ENCODE measurements at regions not wholly inside any gene's neighbourhood (a gene's known extent, or its start where the extent isn't known, plus 50 kb on each side); places are given as distances from the start of the nearest gene placed in this dataset.

DNA sequence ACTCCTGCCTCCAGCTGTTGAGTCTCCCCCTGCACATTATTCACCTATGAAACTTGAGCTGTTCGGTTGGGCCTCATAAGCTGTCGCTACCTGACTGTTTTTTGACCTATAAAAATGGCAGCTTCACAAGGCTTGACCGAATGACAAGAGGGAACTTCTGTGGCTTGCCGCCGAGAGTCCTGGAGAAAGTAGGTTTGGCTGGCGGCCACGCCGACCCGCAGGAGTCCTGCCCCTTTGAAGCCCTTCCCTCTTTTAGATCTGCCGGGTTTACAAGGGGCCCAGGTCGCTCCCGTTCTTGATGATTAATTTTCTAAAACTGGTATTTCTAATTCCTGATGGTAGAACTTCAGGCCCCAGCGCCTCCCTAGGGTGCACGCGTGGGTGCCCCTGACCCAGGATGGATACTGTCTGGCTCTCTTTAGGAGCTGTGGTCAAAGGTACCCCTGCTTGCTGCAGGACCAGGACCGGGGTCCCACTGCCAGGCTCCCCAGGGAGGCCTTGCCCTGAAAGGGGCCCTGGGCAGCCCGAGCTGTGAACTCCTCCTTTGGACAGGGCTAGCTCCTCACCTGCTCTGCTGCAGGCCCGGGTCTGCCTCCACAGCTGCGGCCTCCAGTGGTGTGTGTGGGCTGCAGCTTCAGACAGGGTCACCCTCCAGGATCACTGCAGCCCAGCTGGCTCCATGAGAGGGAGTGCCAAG, 171.8 kb downstream of the CTTN start:
- Histone ChIP-seq H4K20me1 (ENCODE audit: insufficient read depth) (no peaks in the 10 kb centered on the region), H3K36me3 (ENCODE audit: insufficient read depth, low read length) (no peaks in the 10 kb centered on the region), H2AFZ (ENCODE audit: low read depth, low read length) (no peak overlapping the region), H3K9me2 (ENCODE audit: insufficient read depth, low read length) (no peaks in the 10 kb centered on the region), H3K27me3 (ENCODE audit: insufficient read depth, low read depth, low read length) (no peaks in the 10 kb centered on the region), H3K9me3 (ENCODE audit: low read length) (no peaks in the 10 kb centered on the region), H3K9ac (ENCODE audit: low read length) (no peak overlapping the region), H3K27ac (ENCODE audit: low read length) (no peak overlapping the region), H3K79me2 (replicated peaks; ENCODE audit: insufficient read depth, low read length) (no peaks in the 10 kb centered on the region), H3K4me3 (ENCODE audit: low read length) (no peak overlapping the region), H3K4me2 (ENCODE audit: low read length) (no peak overlapping the region), H3F3A (ENCODE audit: insufficient read depth, low read length, poor library complexity, severe bottlenecking) (no peaks in the 10 kb centered on the region)
- no peak for TF ChIP-seq SMC3 (conservative IDR thresholded peaks at IDR 0.05; ENCODE audit: poor library complexity)
- TF ChIP-seq EP300 (conservative IDR thresholded peaks at IDR 0.05; ENCODE audit: poor library complexity, severe bottlenecking): no peak
- no peak for TF ChIP-seq EZH2 (IDR thresholded peaks at IDR 0.05; ENCODE audit: borderline replicate concordance, insufficient read depth, low read length, poor library complexity, severe bottlenecking)
- no peak for TF ChIP-seq RAD21 (conservative IDR thresholded peaks at IDR 0.05)
- TF ChIP-seq MXI1 (conservative IDR thresholded peaks at IDR 0.05; ENCODE audit: poor library complexity, severe bottlenecking): no peak
- no peak for TF ChIP-seq CTCF (IDR thresholded peaks at IDR 0.05; ENCODE audit: poor library complexity, severe bottlenecking)
- TF ChIP-seq, protein P1, sequence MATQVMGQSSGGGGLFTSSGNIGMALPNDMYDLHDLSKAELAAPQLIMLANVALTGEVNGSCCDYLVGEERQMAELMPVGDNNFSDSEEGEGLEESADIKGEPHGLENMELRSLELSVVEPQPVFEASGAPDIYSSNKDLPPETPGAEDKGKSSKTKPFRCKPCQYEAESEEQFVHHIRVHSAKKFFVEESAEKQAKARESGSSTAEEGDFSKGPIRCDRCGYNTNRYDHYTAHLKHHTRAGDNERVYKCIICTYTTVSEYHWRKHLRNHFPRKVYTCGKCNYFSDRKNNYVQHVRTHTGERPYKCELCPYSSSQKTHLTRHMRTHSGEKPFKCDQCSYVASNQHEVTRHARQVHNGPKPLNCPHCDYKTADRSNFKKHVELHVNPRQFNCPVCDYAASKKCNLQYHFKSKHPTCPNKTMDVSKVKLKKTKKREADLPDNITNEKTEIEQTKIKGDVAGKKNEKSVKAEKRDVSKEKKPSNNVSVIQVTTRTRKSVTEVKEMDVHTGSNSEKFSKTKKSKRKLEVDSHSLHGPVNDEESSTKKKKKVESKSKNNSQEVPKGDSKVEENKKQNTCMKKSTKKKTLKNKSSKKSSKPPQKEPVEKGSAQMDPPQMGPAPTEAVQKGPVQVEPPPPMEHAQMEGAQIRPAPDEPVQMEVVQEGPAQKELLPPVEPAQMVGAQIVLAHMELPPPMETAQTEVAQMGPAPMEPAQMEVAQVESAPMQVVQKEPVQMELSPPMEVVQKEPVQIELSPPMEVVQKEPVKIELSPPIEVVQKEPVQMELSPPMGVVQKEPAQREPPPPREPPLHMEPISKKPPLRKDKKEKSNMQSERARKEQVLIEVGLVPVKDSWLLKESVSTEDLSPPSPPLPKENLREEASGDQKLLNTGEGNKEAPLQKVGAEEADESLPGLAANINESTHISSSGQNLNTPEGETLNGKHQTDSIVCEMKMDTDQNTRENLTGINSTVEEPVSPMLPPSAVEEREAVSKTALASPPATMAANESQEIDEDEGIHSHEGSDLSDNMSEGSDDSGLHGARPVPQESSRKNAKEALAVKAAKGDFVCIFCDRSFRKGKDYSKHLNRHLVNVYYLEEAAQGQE (IDR thresholded peaks at IDR 0.05; ENCODE audit: borderline replicate concordance): no peak
- no peak for TF ChIP-seq POLR2AphosphoS5 (IDR thresholded peaks at IDR 0.05)
- TF ChIP-seq TAF1 (IDR thresholded peaks at IDR 0.05; ENCODE audit: low read depth): no peak

DNA sequence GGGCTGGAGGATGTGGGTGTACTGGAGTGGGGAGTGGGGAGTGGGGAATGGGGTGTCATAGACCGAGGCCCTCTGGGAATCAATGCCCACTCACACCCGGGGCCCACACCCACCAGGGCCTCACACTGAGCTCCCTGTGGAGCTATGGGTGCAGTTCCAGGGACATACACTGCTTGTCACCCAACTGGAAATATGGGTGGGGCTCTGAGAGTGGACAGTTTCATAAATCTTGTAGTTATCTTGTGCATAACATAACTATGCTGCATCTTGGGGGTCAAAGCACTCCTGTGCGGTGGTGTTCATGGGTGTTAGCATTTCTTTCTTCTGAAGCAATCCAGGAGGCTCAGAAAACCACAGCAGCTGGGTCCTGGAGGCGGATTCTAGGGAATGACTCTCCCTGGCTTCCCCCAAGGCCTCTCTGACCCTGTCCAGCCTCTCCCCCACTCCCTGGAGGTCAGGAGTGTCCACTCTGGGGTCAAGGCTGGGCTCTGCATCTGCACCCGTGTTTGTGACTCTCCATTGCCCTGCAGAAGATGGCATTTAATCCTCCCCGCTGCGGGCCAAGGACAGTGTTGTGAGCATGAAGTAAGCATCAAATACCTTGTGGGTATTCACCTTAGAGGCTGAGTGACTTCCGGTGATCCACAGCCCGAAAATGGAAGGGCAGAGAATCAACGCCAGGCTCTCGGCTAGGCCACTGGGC, 172.5 kb downstream of the CTTN start:
- Histone ChIP-seq H3K4me3 (ENCODE audit: low read length) (no peak overlapping the region), H4K20me1 (ENCODE audit: insufficient read depth) (no peaks in the 10 kb centered on the region), H3K9me3 (ENCODE audit: low read length) (no peaks in the 10 kb centered on the region), H3K27me3 (ENCODE audit: insufficient read depth, low read depth, low read length) (no peaks in the 10 kb centered on the region), H3K36me3 (ENCODE audit: insufficient read depth, low read length) (no peaks in the 10 kb centered on the region), H3K4me2 (ENCODE audit: low read length) (no peak overlapping the region), H3K9me2 (ENCODE audit: insufficient read depth, low read length) (no peaks in the 10 kb centered on the region), H3F3A (ENCODE audit: insufficient read depth, low read length, poor library complexity, severe bottlenecking) (no peaks in the 10 kb centered on the region), H3K9ac (ENCODE audit: low read length) (no peak overlapping the region), H2AFZ (ENCODE audit: low read depth, low read length) (no peak overlapping the region), H3K79me2 (replicated peaks; ENCODE audit: insufficient read depth, low read length) (no peaks in the 10 kb centered on the region), H3K27ac (ENCODE audit: low read length) (no peak overlapping the region)
- no peak for TF ChIP-seq CTCF (IDR thresholded peaks at IDR 0.05; ENCODE audit: poor library complexity, severe bottlenecking)
- no peak for TF ChIP-seq TAF1 (IDR thresholded peaks at IDR 0.05; ENCODE audit: low read depth)
- no peak for TF ChIP-seq RAD21 (conservative IDR thresholded peaks at IDR 0.05)
- no peak for TF ChIP-seq EZH2 (IDR thresholded peaks at IDR 0.05; ENCODE audit: borderline replicate concordance, insufficient read depth, low read length, poor library complexity, severe bottlenecking)
